Prostate gland (tissue), 2 donors: ENCODE measurements at regions not wholly inside any gene's neighbourhood (a gene's known extent, or its start where the extent isn't known, plus 50 kb on each side); places are given as distances from the start of the nearest gene placed in this dataset.

ENCODE experiments used
- CTCF ChIP-seq, 4 experiments: fragments of 200-600 bp in 2 of 4; fragments of 450-650 bp in 2 of 4; sonication (generic) in 2 of 4; IDR thresholded peaks; 1 replicate in 3 of 4; 2 replicates in 1 of 4; pipeline ENCODE4 v1.5.1; 2016 to 2019; ENCODE audit warnings: antibody characterized with exemption in 4 of 4, mild to moderate bottlenecking in 2 of 4, moderate library complexity in 2 of 4
- POLR2A ChIP-seq: fragments of 450-650 bp; IDR thresholded peaks from one replicate; pipeline ENCODE4 v1.6.1; 2016; ENCODE audit warnings: antibody characterized with exemption, mild to moderate bottlenecking

GRCh38 chr1:232521660-232522059 is 108.3 kb downstream of the SIPA1L2 start:
- no peak for TF ChIP-seq POLR2A
- no peak for TF ChIP-seq CTCF (IDR thresholded peaks at IDR 0.05)
